HG03571 (cell line): ENCODE measurements at regions not wholly inside any gene's neighbourhood (a gene's known extent, or its start where the extent isn't known, plus 50 kb on each side); places are given as distances from the start of the nearest gene placed in this dataset.

Experiments
- ATAC-seq: cut with Tn5 transposase; IDR thresholded peaks from one replicate; pipeline ENCODE4 v1.9.1; 2021; ENCODE audit not compliant: unreplicated experiment

- ATAC-seq: no peak
These were observed 2154.9 kb downstream of the LRRC4C start for GRCh38 chr11:39304586-39304985.

- no peak for ATAC-seq
These were observed 2164.8 kb downstream of the LRRC4C start for GRCh38 chr11:39294648-39295047.

- no peak for ATAC-seq
These were observed 2171.4 kb downstream of the LRRC4C start for GRCh38 chr11:39288011-39288410.

GRCh38 chr11:39268176-39268690 lies 2191.2 kb downstream of the LRRC4C start:
- no peak for ATAC-seq

GRCh38 chr11:39255648-39256047 lies 2203.8 kb downstream of the LRRC4C start:
- no peak for ATAC-seq

GRCh38 chr11:39249566-39250365 lies 2209.7 kb downstream of the LRRC4C start:
- ATAC-seq: no peak

GRCh38 chr11:39247570-39248137 lies 2211.8 kb downstream of the LRRC4C start:
- ATAC-seq: no peak

GRCh38 chr11:39239553-39239952 lies 2219.9 kb downstream of the LRRC4C start:
- ATAC-seq: no peak

GRCh38 chr11:39236916-39237315 lies 2222.5 kb downstream of the LRRC4C start:
- no peak for ATAC-seq

- ATAC-seq: no peak
These were observed 2237.8 kb downstream of the LRRC4C start for GRCh38 chr11:39221550-39222138.

GRCh38 chr11:39220501-39221230 lies 2238.8 kb downstream of the LRRC4C start:
- no peak for ATAC-seq

GRCh38 chr11:39220069-39220468 lies 2239.4 kb downstream of the LRRC4C start:
- no peak for ATAC-seq

- no peak for ATAC-seq
These were observed 2249.5 kb downstream of the LRRC4C start for GRCh38 chr11:39209981-39210380.

GRCh38 chr11:39205236-39205995 lies 2254.0 kb downstream of the LRRC4C start:
- ATAC-seq: no peak

GRCh38 chr11:39192671-39193070 lies 2266.8 kb downstream of the LRRC4C start:
- no peak for ATAC-seq

- ATAC-seq: no peak
These were observed 2268.7 kb downstream of the LRRC4C start for GRCh38 chr11:39190751-39191150.

GRCh38 chr11:39177678-39178077 lies 2281.8 kb downstream of the LRRC4C start:
- no peak for ATAC-seq

- no peak for ATAC-seq
These were observed 2284.5 kb downstream of the LRRC4C start for GRCh38 chr11:39174965-39175364.

- ATAC-seq: no peak
These were observed 2285.3 kb downstream of the LRRC4C start for GRCh38 chr11:39174196-39174595.

GRCh38 chr11:39165021-39165420 lies 2294.4 kb downstream of the LRRC4C start:
- ATAC-seq: no peak

- no peak for ATAC-seq
These were observed 2310.2 kb downstream of the LRRC4C start for GRCh38 chr11:39149214-39149613.
